PFSK-1 (cell line): ENCODE measurements at regions not wholly inside any gene's neighbourhood (a gene's known extent, or its start where the extent isn't known, plus 50 kb on each side); places are given as distances from the start of the nearest gene placed in this dataset.

Source experiments
- FOXP2 ChIP-seq: optimal IDR thresholded peaks from 2 replicates; pipeline ENCODE3; 2011; ENCODE audit warnings: borderline replicate concordance, control low read depth, inconsistent platforms; ENCODE audit not compliant: insufficient read depth; ENCODE audit errors: extremely low read length, extremely low read depth
- POLR2AphosphoS5 ChIP-seq: IDR thresholded peaks from 2 replicates; pipeline ENCODE4 v1.6.1; 2012; ENCODE audit warnings: low read depth, mild to moderate bottlenecking, control low read depth, low read length, moderate library complexity
- REST ChIP-seq, 2 experiments: IDR thresholded peaks; 2 replicates each; pipeline versions ENCODE4 v1.6.1 to v1.8.0; 2011 to 2012; ENCODE audit warnings: low read depth in 2 of 2, low read length in 2 of 2, control low read depth in 1 of 2, inconsistent platforms in 1 of 2, mild to moderate bottlenecking in 1 of 2, moderate library complexity in 1 of 2; ENCODE audit not compliant: insufficient read depth in 1 of 2
- SIN3A ChIP-seq: IDR thresholded peaks from 2 replicates; pipeline ENCODE4 v1.6.1; 2012; ENCODE audit warnings: mild to moderate bottlenecking, low read length, moderate library complexity, borderline replicate concordance; ENCODE audit not compliant: insufficient read depth
- TAF1 ChIP-seq: IDR thresholded peaks from 2 replicates; pipeline ENCODE4 v1.6.1; 2012; ENCODE audit warnings: low read length, control low read depth, borderline replicate concordance; ENCODE audit not compliant: insufficient read depth

GRCh38 chr2:12278217-12278750, 438.5 kb upstream of the TRIB2 start:
- TF ChIP-seq POLR2AphosphoS5 (no peak), REST (IDR thresholded peaks at IDR 0.05; ENCODE audit: insufficient read depth in 1 of 2, low read depth in 2 of 2, low read length in 2 of 2) (no peak), TAF1 (no peak), FOXP2 (no peak), SIN3A (no peak)
